Neural progenitor cell (in vitro differentiated cells): ENCODE measurements at regions not wholly inside any gene's neighbourhood (a gene's known extent, or its start where the extent isn't known, plus 50 kb on each side); places are given as distances from the start of the nearest gene placed in this dataset.

ENCODE experiments used
- CTCF ChIP-seq: fragments of 200-600 bp; sonication (generic); IDR thresholded peaks from 2 replicates; pipeline ENCODE4 v1.5.1; 2017; ENCODE audit warnings: antibody characterized with exemption, mild to moderate bottlenecking
- EZH2 ChIP-seq: fragments of 200-600 bp; sonication (generic); IDR thresholded peaks from 2 replicates; pipeline ENCODE4 v1.6.1; 2017; ENCODE audit warnings: antibody characterized with exemption, mild to moderate bottlenecking, moderate library complexity
- EZH2phosphoT487 ChIP-seq: fragments of 200-600 bp; sonication (generic); IDR thresholded peaks from 2 replicates; pipeline ENCODE4 v1.6.1; 2017; ENCODE audit warnings: antibody characterized with exemption

- TF ChIP-seq EZH2 (no peak), CTCF (no peak), EZH2phosphoT487 (no peak)
Measured at GRCh38 chr5:33229216-33229615, 211.5 kb upstream of the TARS1 start.
